HG03159 (cell line): ENCODE measurements at regions not wholly inside any gene's neighbourhood (a gene's known extent, or its start where the extent isn't known, plus 50 kb on each side); places are given as distances from the start of the nearest gene placed in this dataset.

Source experiments
- ATAC-seq: cut with Tn5 transposase; IDR thresholded peaks from one replicate; pipeline ENCODE4 v1.9.1; 2021; ENCODE audit warnings: mild to moderate bottlenecking, moderate library complexity; ENCODE audit not compliant: unreplicated experiment

DNA sequence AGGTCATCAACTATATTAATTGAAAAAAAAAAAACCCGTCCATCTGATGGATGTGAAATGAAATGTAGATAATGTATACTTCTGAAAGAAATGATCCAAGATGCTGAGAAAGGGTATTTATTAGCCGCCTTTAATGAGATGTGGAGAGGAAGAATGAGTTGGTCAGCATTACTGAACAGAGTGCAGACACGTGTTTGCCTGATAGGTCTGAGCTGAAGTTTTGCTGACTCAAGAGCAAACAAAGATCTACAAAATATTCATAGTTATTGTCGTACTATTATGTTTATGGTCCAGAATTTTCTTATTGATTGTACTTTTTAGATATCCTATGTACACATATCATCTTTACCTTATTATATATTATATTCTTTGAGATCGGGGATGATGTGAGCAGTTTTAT lies 235.3 kb downstream of the RDH14 start:
- no peak for ATAC-seq

DNA sequence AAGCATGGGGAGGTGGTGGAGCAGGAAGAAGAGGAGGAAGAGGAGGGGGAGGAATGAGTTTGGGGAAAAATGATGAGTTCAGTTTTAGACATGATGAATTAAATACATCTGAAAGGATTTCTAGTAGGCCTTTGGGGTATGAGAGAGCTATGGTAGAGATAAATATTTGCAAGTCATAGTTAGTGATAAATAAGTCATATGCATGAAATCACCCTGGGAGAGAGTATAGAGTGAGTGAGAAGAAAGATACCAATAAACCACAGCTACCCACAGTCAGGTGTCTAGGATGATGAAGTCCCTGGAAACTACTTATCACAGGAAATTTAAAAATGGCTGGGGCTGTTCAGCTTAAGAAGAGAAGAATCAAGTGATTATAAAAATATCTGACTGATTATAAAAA lies 240.5 kb downstream of the RDH14 start:
- no peak for ATAC-seq

DNA sequence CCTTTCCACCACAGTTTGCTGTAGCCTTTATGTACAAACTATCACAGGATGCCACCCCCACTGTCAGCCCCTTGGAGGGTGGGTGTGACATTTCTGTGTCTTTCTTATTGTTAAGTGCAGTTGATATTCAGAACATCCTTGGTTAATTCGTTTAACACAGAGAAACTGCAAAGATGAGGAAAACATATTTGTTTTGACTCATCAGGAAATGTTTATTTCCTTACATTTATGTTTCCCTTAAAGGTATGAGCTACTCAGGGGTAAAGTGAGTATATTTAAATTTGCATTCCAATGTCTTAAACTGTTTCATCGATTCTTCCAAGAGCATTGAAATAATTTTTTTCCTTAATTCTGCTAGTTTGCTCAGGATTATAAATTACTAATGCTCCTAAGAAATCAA lies 243.4 kb downstream of the RDH14 start:
- no peak for ATAC-seq

DNA sequence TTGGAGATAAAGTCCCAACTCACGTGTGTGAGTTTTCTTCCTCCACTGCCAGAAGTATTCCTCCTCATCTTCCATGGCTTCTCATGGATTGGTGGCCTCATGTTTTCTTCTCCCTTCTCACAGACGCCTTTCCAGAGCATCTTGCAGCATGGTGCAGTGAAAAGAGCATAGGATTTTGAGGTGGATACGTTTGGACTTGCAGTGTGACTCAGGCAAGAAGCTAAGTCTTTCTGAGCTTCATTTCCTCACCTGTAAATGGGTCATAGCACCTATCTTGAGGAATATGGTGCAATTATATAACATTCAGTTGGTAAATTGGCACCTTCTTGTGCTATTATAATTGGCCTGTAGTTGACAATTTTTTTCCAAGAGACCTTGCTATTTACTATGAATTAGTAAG lies 247.6 kb downstream of the RDH14 start:
- no peak for ATAC-seq

DNA sequence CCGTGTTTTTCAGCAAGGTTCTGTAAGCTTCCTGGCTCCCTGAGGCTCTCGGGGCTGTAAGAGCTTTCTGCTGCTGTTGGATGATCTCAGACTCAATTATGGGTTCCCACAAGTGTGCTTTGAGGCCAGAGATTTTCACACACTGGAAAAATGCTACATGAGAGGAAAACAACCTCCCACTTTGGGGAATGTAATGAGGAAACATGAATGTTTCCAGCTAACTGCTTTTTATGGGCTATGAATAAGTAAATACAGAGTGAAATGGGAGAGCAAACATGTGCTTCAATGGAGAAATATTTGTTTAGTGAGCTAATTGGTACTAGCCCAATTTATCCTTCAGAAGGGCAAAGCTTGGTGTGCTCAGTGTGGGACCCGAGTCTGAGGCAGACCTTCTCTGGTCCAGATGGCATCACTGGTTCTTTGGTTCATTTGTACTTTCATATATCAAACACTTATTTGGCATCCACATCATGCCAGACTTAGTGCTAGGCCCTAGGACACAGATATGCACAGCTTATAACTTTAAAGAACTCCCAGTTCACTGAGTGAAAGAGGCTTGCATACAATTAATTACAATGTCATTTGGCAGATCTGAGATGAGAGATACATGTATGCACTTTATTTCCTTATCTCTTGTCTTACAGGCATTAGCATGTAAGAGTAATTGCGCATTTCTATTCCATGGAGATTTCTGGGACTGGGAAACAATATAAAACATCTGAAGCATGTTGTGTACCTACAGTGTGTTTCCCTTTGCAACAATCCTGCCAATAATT lies 248.8 kb downstream of the RDH14 start:
- ATAC-seq, result no peak

DNA sequence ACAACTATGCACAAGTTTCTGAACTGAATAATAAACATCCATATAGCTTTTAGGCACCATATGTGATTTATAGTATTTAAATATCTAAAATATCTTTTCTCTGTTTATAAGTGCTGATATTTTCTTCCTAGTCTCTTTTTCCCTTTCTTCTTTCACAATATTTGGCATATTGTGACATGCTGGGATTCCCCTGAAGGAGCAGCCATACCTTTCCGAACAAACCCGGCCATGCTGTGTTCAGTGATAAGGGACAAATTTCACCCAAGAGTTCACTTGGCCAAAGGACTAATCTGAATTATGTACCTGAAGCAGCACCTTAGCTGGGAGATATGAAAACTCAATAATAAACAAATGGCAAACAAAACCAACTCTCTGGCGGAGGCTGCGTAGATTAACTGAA lies 250.8 kb downstream of the RDH14 start:
- ATAC-seq, result no peak

DNA sequence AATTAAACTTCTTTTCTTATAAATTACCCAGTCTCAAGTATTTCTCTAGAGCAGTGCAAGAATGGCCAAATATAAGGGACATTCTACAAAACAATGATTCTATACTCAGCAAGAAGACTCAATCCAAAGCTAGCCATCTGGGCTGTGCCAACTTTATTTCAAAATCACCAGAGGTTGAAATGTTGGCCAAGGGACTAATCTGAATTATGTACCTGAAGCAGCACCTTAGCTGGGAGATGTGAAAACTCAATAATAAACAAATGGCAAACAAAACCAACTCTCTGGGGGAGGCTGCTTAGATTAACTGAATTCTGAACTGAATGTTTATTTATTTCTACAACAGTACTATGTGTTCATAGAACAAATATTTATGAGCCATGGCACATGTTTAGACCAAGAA lies 251.3 kb downstream of the RDH14 start:
- ATAC-seq, result no peak

DNA sequence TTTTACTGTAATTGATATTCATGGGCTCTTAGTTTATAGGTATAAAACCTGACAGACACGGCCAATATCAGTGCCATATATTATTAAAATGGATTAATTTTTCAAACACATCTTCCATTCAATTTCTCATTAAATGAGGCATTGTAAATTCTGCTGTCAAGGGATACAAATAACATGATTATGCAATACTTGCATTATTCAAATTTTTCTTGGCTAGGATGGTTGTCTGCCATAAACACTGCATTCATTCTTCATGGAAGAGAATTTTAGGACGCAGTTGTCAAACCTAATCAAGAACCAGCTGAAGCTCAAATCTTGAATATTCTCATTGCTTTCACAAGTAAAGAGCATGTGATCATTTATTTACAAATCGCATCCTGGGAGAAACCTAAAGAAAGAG lies 255.6 kb downstream of the RDH14 start:
- ATAC-seq, result no peak

DNA sequence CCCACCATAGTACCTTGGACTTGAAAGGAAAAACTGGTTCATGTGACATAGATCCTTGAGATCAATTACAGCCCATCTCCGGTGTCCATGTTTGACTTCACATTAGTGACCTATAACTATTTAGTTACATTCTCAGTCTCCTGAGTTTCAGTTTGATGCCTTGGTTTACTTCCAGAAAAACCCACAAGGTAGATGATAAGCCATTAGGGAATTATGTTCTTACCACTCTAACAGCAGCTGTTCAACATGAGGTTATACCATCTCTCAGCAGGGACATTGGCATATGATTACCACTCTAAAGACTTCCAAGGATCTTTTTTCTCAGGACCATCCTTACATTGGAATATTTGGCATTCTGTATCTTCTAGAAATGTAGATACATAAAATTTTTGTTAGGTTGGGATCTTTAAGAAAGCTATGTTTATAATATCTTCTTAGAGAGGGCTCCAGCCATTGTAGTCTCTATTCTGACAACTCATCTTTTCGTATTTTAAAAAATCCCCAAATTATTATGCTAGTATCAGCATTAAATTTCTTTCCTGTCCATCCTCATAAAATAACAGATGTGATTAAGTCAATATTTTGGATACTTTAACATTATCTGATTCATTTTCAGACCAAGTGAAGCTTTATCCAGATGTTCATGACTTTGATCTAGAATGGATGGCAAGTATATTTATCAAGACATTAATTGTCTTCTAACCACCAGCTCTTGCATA lies 258.9 kb downstream of the RDH14 start:
- ATAC-seq, result no peak

DNA sequence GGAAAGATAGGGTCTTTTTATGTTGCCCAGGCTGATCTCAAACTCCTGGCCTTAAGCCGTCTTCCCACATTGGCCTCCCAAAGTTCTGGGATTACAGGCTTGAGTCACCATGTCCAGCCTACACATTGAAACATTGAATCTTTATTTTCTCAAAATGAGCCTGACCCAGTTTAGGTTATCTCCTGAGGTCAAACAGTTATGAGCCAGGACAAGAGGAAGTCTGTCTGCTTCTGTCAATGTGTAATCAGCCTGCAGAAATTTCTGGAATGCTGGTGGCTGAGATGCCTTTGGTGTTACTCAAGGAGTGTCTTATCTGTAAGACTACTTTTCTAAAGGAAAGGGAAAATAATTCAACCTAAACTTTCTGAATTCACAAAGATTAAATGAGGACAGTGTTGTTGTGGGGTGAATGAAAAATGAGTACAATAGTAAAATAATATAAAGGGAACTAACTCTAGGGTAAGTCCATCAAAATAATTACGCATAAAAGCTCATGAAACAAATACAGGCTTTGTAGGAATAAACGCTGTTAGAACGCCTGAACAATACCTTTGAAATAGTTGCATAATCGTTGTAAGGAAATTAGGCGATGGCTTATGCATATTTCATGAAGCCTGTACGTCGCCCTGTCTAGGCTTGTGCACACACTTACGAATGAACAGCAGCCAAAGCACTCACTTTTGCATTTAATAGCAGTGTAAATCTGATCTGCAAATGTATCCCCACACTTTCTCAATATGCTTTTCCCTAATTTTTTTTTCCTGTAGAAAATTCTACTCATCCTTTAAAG lies 260.8 kb downstream of the RDH14 start:
- no peak for ATAC-seq

DNA sequence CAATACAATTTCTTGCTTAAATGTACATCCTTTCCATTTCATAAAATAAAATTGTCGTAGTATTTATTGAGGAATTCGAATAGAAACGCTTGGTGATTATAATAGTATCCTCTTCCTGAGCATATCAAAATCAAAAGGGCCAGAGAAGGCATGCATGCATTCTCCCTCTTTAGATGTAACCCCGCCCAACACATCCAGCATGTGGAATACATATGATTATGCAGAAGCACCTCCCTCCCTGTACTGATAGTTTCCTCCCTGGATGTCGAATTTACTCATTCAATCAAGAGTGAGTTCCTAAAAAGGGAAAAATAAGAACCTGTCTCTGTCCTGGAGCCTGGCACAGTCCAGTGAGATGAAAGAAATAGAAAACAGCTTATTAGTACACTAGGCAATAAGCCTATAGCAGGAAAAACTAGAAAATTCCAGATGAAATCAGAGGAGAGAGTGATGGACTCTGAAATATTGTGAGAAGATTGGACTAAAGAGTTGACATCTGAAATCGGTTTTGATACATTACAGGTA lies 262.9 kb downstream of the RDH14 start:
- no peak for ATAC-seq

DNA sequence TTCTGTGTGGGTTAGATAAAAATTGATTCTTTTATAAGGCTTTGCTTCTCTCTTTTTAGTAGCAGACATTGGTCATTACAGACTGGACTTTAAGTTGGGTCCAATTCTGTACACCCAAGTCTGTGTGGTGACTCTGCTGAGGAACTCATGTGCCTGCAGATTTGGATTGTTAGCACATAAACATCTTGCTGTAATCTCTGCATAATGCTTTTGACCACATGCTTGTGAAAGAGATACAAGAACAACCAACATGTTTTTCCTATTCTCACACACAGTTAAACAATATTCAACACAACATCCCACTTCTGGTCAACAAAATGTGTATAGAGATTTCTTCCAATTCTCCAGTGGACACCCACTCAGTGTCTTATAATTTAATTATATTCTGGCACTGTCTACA lies 270.1 kb downstream of the RDH14 start:
- ATAC-seq, result no peak

DNA sequence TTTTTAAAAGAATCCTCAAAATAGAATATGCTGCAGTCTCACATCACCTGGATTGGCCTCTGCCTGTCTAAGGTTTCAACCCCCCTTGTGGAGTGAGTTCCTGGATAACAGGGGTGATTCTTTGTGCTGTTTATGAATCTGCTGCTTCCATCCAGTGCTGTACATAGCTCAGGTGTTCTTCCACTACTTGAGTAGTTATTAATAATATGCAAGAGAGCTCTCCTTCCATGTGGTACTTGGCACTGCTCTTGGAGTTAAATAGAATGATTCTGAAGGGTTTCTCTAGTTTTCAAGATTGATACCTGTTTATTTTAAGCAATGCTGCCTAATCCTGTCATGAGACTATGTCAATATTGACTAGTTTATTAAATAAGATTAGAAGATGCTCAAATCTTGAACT lies 273.6 kb downstream of the RDH14 start:
- ATAC-seq, result no peak

DNA sequence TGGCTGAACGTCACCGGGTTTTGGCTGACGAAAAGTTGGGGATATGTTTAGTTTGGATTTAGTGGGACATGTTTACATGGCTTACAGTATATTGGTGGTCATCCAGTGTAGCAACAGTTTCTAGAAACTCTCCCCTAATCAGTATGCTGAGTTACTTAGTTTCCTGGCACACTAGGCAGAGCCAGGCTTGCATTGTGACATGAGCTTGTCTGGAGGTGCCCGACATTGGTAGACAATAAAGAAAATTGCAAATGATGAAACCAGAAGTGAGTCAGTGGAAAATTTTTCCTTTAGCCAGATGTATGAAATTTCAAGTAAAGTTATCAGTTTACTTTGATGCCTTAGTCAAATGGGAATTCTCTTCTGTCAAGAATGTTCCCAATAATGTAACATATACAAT lies 276.1 kb downstream of the RDH14 start:
- ATAC-seq, result no peak

DNA sequence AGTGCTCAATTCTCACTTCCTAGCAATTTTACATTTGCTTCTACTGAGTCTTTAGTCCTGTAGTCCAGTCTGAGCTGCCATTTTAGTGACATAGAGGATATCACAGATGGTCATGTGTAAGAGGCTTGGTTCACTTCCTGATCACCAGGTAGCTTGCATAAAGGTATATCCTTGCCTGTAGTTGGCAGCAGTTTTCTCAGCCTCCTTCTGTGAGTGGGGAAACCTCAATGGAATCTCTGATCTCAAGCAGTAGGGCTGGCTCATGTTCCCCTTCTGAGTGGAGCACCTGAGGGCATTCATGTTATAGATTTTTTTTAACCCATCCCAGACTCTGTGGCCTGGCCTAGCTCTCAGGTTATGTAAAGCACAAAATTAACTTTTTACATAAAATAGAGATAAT lies 278.4 kb downstream of the RDH14 start:
- no peak for ATAC-seq

DNA sequence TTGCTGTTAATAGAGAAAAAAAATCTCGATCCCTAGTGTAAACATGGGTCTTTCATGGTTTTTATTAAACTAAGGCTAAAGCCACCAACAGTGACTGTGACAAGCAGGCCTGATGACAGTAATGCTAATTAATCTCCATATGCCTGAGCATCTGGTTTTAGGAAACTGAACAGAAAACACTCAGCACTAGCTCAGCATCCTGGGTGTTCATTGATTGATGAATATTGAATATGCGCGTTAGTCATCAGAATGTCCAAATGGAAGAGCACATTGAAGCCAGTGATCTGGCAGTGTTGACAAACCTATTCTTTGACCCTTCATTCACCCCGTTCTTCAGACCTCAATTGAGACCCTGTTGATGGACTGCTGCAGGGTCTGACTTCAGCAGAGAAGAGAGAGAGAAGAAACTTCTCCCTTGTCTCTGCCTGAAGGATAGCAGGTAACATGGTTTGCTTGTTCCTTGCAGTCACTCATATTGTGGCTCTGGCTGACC lies 283.8 kb downstream of the RDH14 start:
- ATAC-seq, result no peak

DNA sequence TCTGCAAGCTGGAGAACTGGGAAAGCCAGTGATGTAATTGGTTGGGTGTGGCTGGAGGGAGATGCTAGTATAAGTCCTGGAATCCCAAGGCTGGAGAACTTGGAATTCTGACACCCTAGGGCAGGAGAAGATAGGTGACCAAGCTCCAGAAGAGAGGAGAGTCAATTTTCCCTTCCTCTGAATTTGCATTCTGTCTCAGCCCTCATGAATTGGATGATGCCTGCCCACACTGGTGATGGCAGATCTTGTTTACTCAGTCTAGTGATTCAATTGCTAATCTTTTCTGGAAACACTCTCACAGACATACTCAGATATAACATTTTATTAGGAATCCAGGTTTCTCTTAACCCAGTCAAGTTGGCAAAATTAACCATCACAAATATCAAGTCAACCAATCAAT lies 287.2 kb downstream of the RDH14 start:
- no peak for ATAC-seq

DNA sequence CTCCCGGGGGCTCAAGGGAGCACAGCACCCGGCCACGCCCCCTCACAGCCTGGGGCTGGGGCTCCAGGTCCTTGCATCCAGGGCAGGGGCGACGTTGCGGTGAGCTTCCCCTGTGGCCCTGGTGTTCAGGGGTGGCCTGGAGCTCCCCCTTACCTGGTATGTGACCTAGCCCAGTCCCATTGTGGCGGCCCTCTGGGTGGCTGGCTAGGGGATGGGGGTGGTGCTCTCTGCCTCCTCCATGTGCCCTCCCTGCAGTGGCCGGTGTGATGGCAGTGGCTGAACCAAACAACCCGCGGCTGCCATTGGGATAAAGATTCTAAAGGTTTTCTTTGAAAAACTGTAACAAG lies 288.3 kb downstream of the RDH14 start:
- ATAC-seq, result no peak

DNA sequence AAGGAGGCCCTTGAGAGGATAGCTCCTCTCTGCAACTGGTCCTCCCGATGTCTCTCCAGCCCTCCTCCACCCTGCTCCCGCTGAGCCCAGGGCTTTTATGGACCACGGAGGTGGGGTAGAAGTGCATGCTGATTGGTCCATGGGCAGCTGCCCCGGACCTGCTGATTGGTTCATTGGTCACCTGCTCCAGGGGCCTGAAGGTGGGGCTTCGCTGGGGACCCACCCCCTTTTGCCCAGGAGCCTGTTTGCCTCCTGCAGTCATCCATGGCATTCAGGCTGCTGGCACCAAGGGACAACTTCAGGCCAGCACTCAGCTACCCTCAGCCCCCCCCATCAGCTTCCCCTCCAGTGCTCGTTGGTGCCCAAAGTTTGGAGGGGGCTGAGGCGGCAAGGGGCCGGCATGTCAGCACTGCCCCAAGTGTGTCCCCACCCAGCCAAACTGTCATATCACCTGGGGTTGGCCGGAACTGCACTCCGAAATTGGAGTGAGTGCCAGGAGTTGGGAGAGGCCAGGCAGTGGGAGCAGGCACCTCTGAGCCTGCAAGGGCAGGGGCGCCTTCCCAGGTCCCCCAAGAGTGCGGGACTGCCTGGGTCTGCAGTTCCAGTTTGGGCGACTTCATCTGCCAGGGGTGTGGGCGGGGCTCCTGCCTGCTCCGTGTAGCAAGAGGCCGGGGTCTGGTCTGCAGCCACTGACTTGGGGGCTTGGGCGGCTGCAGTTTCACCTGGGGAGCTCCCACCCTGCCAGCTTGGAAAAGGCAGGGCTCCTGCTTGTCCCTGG lies 288.9 kb downstream of the RDH14 start:
- no peak for ATAC-seq

DNA sequence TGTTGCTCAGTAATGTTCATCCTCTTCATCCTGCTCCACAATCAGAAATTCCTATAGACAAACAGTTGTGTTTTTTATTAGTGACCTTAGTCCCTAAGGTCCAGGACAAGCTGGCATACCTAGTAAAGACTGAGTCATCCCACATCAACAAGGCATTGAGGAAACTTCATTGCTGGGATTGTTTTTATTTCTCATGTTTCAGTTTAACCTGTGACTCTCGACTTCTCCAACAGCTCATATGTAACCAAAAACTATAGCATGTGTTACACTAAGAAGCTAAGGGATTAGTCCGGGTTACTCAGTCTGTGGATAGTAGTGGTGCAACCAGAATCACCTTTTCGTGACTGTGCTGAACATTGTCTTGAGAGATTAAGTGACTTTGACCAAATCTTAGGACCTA lies 292.1 kb downstream of the RDH14 start:
- ATAC-seq, result no peak

DNA sequence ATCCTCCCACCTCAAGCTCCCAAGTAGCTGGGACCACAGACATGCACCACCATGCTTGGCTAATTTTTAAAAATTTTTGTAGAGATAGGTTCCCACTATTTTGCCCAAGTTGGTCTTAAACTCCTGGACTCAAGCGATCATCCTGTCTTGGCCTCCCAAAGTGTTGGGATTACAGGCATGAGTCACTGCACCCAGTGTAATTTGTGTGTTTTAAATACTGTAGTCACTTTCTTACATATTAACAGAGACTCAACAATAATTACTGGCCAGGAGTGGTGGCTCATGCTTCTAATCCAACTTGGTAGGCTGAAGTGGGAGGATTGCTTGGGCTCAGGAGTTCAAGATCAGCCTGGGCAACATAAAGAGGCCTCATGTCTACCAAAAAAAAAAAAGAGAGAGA lies 293.0 kb downstream of the RDH14 start:
- no peak for ATAC-seq
